ENCODE measurements at regions not wholly inside any gene's neighbourhood (a gene's known extent, or its start where the extent isn't known, plus 50 kb on each side); places are given as distances from the start of the nearest gene placed in this dataset.

DNA sequence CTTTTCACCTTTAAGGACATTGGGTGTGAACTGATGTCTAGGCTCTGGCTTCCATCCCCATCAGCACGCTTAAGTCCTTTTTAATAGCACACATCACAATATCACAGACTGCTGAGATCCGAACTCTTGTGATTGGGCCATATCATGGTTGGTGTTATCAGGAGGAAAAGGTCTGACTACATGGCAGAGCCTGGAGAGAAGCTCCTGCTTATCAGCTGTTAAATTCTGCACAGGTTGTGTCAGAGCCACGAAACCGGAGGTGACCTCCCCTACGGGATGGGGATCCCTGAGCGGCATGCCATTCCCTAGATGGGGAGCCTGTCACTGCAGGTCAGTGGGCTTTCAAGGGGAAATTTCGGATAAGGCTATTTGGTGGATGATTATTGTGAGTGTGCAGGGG, 182.4 kb downstream of the INHBA start:
- peaks cover 47% of the 10 kb centered on the region for H3K9me3 Mint-ChIP-seq
- TF ChIP-seq ZNF331 (CRISPR knock-in tag; IDR thresholded peaks at IDR 0.05; ENCODE audit: low read depth): no peak
- no peak for TF ChIP-seq CREB1 (CRISPR knock-in tag; IDR thresholded peaks at IDR 0.05; ENCODE audit: low read depth)
- TF ChIP-seq, protein P1, sequence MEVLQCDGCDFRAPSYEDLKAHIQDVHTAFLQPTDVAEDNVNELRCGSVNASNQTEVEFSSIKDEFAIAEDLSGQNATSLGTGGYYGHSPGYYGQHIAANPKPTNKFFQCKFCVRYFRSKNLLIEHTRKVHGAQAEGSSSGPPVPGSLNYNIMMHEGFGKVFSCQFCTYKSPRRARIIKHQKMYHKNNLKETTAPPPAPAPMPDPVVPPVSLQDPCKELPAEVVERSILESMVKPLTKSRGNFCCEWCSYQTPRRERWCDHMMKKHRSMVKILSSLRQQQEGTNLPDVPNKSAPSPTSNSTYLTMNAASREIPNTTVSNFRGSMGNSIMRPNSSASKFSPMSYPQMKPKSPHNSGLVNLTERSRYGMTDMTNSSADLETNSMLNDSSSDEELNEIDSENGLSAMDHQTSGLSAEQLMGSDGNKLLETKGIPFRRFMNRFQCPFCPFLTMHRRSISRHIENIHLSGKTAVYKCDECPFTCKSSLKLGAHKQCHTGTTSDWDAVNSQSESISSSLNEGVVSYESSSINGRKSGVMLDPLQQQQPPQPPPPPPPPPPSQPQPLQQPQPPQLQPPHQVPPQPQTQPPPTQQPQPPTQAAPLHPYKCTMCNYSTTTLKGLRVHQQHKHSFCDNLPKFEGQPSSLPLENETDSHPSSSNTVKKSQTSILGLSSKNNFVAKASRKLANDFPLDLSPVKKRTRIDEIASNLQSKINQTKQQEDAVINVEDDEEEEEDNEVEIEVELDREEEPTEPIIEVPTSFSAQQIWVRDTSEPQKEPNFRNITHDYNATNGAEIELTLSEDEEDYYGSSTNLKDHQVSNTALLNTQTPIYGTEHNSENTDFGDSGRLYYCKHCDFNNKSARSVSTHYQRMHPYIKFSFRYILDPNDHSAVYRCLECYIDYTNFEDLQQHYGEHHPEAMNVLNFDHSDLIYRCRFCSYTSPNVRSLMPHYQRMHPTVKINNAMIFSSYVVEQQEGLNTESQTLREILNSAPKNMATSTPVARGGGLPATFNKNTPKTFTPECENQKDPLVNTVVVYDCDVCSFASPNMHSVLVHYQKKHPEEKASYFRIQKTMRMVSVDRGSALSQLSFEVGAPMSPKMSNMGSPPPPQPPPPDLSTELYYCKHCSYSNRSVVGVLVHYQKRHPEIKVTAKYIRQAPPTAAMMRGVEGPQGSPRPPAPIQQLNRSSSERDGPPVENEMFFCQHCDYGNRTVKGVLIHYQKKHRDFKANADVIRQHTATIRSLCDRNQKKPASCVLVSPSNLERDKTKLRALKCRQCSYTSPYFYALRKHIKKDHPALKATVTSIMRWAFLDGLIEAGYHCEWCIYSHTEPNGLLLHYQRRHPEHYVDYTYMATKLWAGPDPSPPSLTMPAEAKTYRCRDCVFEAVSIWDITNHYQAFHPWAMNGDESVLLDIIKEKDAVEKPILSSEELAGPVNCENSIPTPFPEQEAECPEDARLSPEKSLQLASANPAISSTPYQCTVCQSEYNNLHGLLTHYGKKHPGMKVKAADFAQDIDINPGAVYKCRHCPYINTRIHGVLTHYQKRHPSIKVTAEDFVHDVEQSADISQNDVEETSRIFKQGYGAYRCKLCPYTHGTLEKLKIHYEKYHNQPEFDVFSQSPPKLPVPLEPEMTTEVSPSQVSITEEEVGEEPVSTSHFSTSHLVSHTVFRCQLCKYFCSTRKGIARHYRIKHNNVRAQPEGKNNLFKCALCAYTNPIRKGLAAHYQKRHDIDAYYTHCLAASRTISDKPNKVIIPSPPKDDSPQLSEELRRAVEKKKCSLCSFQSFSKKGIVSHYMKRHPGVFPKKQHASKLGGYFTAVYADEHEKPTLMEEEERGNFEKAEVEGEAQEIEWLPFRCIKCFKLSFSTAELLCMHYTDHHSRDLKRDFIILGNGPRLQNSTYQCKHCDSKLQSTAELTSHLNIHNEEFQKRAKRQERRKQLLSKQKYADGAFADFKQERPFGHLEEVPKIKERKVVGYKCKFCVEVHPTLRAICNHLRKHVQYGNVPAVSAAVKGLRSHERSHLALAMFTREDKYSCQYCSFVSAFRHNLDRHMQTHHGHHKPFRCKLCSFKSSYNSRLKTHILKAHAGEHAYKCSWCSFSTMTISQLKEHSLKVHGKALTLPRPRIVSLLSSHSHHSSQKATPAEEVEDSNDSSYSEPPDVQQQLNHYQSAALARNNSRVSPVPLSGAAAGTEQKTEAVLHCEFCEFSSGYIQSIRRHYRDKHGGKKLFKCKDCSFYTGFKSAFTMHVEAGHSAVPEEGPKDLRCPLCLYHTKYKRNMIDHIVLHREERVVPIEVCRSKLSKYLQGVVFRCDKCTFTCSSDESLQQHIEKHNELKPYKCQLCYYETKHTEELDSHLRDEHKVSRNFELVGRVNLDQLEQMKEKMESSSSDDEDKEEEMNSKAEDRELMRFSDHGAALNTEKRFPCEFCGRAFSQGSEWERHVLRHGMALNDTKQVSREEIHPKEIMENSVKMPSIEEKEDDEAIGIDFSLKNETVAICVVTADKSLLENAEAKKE (CRISPR knock-in tag; IDR thresholded peaks at IDR 0.05): no peak
- no peak for TF ChIP-seq POLR2AphosphoS5 (IDR thresholded peaks at IDR 0.05; ENCODE audit: low read depth)
- TF ChIP-seq, protein P2, sequence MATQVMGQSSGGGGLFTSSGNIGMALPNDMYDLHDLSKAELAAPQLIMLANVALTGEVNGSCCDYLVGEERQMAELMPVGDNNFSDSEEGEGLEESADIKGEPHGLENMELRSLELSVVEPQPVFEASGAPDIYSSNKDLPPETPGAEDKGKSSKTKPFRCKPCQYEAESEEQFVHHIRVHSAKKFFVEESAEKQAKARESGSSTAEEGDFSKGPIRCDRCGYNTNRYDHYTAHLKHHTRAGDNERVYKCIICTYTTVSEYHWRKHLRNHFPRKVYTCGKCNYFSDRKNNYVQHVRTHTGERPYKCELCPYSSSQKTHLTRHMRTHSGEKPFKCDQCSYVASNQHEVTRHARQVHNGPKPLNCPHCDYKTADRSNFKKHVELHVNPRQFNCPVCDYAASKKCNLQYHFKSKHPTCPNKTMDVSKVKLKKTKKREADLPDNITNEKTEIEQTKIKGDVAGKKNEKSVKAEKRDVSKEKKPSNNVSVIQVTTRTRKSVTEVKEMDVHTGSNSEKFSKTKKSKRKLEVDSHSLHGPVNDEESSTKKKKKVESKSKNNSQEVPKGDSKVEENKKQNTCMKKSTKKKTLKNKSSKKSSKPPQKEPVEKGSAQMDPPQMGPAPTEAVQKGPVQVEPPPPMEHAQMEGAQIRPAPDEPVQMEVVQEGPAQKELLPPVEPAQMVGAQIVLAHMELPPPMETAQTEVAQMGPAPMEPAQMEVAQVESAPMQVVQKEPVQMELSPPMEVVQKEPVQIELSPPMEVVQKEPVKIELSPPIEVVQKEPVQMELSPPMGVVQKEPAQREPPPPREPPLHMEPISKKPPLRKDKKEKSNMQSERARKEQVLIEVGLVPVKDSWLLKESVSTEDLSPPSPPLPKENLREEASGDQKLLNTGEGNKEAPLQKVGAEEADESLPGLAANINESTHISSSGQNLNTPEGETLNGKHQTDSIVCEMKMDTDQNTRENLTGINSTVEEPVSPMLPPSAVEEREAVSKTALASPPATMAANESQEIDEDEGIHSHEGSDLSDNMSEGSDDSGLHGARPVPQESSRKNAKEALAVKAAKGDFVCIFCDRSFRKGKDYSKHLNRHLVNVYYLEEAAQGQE (IDR thresholded peaks at IDR 0.05; ENCODE audit: unreplicated experiment): no peak
- TF ChIP-seq JUNB (IDR thresholded peaks at IDR 0.05; ENCODE audit: unreplicated experiment): no peak
- no peak for TF ChIP-seq EZH2phosphoT487 (IDR thresholded peaks at IDR 0.05; ENCODE audit: unreplicated experiment)
- no peak for TF ChIP-seq ZNF114 (CRISPR knock-in tag; IDR thresholded peaks at IDR 0.05)
- TF ChIP-seq, protein P3, sequence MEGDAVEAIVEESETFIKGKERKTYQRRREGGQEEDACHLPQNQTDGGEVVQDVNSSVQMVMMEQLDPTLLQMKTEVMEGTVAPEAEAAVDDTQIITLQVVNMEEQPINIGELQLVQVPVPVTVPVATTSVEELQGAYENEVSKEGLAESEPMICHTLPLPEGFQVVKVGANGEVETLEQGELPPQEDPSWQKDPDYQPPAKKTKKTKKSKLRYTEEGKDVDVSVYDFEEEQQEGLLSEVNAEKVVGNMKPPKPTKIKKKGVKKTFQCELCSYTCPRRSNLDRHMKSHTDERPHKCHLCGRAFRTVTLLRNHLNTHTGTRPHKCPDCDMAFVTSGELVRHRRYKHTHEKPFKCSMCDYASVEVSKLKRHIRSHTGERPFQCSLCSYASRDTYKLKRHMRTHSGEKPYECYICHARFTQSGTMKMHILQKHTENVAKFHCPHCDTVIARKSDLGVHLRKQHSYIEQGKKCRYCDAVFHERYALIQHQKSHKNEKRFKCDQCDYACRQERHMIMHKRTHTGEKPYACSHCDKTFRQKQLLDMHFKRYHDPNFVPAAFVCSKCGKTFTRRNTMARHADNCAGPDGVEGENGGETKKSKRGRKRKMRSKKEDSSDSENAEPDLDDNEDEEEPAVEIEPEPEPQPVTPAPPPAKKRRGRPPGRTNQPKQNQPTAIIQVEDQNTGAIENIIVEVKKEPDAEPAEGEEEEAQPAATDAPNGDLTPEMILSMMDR (conservative IDR thresholded peaks at IDR 0.05; ENCODE audit: low read depth in 2 of 2): no peak
- no peak for TF ChIP-seq NANOG (IDR thresholded peaks at IDR 0.05; ENCODE audit: borderline replicate concordance)
- TF ChIP-seq EZH2 (IDR thresholded peaks at IDR 0.05; ENCODE audit: low read depth, unreplicated experiment): no peak
- TF ChIP-seq, protein P4, sequence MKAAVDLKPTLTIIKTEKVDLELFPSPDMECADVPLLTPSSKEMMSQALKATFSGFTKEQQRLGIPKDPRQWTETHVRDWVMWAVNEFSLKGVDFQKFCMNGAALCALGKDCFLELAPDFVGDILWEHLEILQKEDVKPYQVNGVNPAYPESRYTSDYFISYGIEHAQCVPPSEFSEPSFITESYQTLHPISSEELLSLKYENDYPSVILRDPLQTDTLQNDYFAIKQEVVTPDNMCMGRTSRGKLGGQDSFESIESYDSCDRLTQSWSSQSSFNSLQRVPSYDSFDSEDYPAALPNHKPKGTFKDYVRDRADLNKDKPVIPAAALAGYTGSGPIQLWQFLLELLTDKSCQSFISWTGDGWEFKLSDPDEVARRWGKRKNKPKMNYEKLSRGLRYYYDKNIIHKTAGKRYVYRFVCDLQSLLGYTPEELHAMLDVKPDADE (IDR thresholded peaks at IDR 0.05): no peak
- no peak for TF ChIP-seq STAT1 (IDR thresholded peaks at IDR 0.05; ENCODE audit: unreplicated experiment)
- Histone ChIP-seq H3K36me3 (ENCODE audit: insufficient read depth) (peaks cover under 1% of the 10 kb centered on the region; the same call in 1 of the 2 replicates), H3K4me1 (ENCODE audit: insufficient read depth) (no peaks in the 10 kb centered on the region), H3K27me3 (ENCODE audit: insufficient read depth) (no peaks in the 10 kb centered on the region), H3K79me2 (replicated peaks; ENCODE audit: insufficient read depth) (no peaks in the 10 kb centered on the region), H3K4me3 (no peak overlapping the region), H3K9me2 (ENCODE audit: insufficient read depth) (peaks cover 10% of the 10 kb centered on the region; the same call in 1 of the 2 replicates), H4K20me1 (replicated peaks; ENCODE audit: insufficient read depth) (no peaks in the 10 kb centered on the region), H3K27ac (ENCODE audit: low read depth) (no peak overlapping the region), H2AFZ (no peak overlapping the region), H3K4me2 (no peak overlapping the region), H3F3A (replicated peaks; ENCODE audit: low read depth) (no peaks in the 10 kb centered on the region)
- H3K36me3 Mint-ChIP-seq (ENCODE audit: low read depth): peaks cover 40% of the 10 kb centered on the region
- H3K4me3 Mint-ChIP-seq: no peak overlapping the region
- peaks cover 5% of the 10 kb centered on the region for H3K27me3 Mint-ChIP-seq (ENCODE audit: insufficient read depth, low read depth, poor library complexity)
- DNase-seq (ENCODE audit: low spot score) (no peak), ATAC-seq (no peak)
- H3K4me1 Mint-ChIP-seq: no peaks in the 10 kb centered on the region
- no peak overlapping the region for H3K27ac Mint-ChIP-seq

All from GM23338 (cell line).